CD4-positive, alpha-beta T cell (primary cell): ENCODE measurements at regions not wholly inside any gene's neighbourhood (a gene's known extent, or its start where the extent isn't known, plus 50 kb on each side); places are given as distances from the start of the nearest gene placed in this dataset.

ENCODE experiments used
- ATAC-seq: fragments of 200-7000 bp; cut with Tn5 transposase; one replicate; pipeline ENCODE4 v1.10.0; 2022; ENCODE audit warnings: mild to moderate bottlenecking; ENCODE audit not compliant: poor library complexity
- CTCF ChIA-PET: fragments of 350-600 bp; sonication (Branson Sonifier 250); formaldehyde crosslinking; loops from one replicate; lab custom pipeline; 2021; ENCODE audit warnings: antibody characterized with exemption, inconsistent platforms; lab: Charles Lee
- POLR2A ChIA-PET: fragments of 350-600 bp; sonication (Branson Sonifier 250); formaldehyde crosslinking; loops from one replicate; lab custom pipeline; 2021; ENCODE audit warnings: antibody characterized with exemption, inconsistent platforms; lab: Charles Lee
- DNase-seq, 14 experiments: peaks; one replicate each; pipeline ENCODE4 v3.0.0-alpha.2; 2013 to 2020; ENCODE audit warnings: mixed read lengths in 2 of 14
- H3K27ac ChIP-seq, 2 donors: one replicate each; pipeline versions ENCODE4 v1.5.1 to v1.7.0; 2013; ENCODE audit warnings: low read length in 2 of 2, low read depth in 1 of 2, mild to moderate bottlenecking in 1 of 2
- H3K27me3 ChIP-seq, 2 experiments: 1 replicate in 1 of 2; 2 replicates in 1 of 2; pipeline versions ENCODE4 v1.6.1 to v1.7.0; 2013; ENCODE audit warnings: low read length in 2 of 2, control low read depth in 1 of 2, mild to moderate bottlenecking in 1 of 2, moderate library complexity in 1 of 2; ENCODE audit not compliant: insufficient read depth in 2 of 2, control insufficient read depth in 1 of 2
- H3K36me3 ChIP-seq: one replicate; pipeline ENCODE4 v1.6.1; 2013; ENCODE audit warnings: low read length, control low read depth; ENCODE audit not compliant: insufficient read depth
- H3K4me1 ChIP-seq: one replicate; pipeline ENCODE4 v1.6.1; 2013; ENCODE audit warnings: low read length, control low read depth; ENCODE audit not compliant: insufficient read depth
- H3K4me3 ChIP-seq: one replicate; pipeline ENCODE4 v1.5.1; 2013; ENCODE audit warnings: mild to moderate bottlenecking, low read length, moderate library complexity
- H3K9me3 ChIP-seq, 2 experiments: 1 replicate in 1 of 2; 2 replicates in 1 of 2; pipeline versions ENCODE4 v1.6.1 to v1.7.0; 2013; ENCODE audit warnings: low read length in 2 of 2, mild to moderate bottlenecking in 2 of 2, control low read depth in 1 of 2, moderate library complexity in 1 of 2; ENCODE audit not compliant: control insufficient read depth in 1 of 2, insufficient read depth in 1 of 2
- H3K27ac Mint-ChIP-seq: one replicate; pipeline ENCODE4 v1.8.0; 2020; ENCODE audit warnings: mixed read lengths
- H3K27me3 Mint-ChIP-seq: one replicate; pipeline ENCODE4 v1.8.0; 2021; ENCODE audit warnings: mixed read lengths
- H3K36me3 Mint-ChIP-seq: one replicate; pipeline ENCODE4 v1.8.0; 2021; ENCODE audit warnings: low read depth, mixed read lengths
- H3K4me1 Mint-ChIP-seq: one replicate; pipeline ENCODE4 v1.8.0; 2021; ENCODE audit warnings: low read depth, mixed read lengths
- H3K4me3 Mint-ChIP-seq: one replicate; pipeline ENCODE4 v1.8.0; 2020; ENCODE audit warnings: mild to moderate bottlenecking, mixed read lengths
- H3K9me3 Mint-ChIP-seq: one replicate; pipeline ENCODE4 v1.8.0; 2020; ENCODE audit warnings: mixed read lengths
- intact Hi-C, 2 experiments: fragments of 100-400 bp; cut with DNase I in 1 of 2; cut with micrococcal nuclease in 1 of 2; formaldehyde crosslinking; loops; one replicate each; pipeline versions ENCODE4 v1.15.1 to v1.9.0; 2023 to 2025; cut with DNase I, micrococcal nuclease
- TF ChIP-seq, protein P1 (sequence below): fragments of 200-600 bp; IDR thresholded peaks from one replicate; pipeline ENCODE4 v1.8.0; 2022; ENCODE audit warnings: antibody characterized with exemption, mild to moderate bottlenecking

DNA sequence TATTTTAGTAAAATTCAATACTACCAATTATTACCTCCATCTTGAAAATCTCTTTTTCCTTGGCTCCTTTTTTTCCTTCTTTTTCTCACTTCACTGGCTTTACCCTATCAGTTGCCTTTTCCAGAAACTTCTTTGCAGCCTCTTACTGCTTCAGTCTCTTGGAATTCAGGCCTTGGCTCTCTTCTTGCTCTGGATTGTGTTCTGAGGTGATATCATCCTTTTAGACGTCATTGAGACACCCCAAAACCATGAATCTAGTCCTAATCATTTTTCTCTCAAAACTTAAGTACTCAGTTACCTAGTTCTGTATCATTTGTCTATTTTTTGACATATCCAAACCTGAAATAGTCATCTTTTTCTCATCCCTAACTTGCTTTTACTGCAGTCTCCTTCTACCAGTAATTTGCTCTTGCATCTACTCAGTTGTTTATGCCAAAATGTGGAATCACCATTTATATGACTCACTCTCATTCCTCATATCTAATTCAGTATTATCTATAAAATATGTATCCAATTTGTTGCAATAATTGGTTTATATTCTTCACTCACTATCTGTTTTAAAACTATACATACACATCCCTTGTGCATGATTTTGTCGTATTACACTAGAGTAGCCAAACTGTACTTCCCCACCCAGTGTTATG, 703.2 kb upstream of the CCDC54 start:
- Histone ChIP-seq H3K9me3 (no peaks in the 10 kb centered on the region), H3K36me3 (no peaks in the 10 kb centered on the region), H3K27me3 (no peaks in the 10 kb centered on the region), H3K4me3 (no peak overlapping the region), H3K4me1 (no peaks in the 10 kb centered on the region), H3K27ac (no peak overlapping the region)
- Mint-ChIP-seq H3K4me3 (no peak overlapping the region), H3K27ac (no peak overlapping the region), H3K36me3 (no peaks in the 10 kb centered on the region), H3K4me1 (no peaks in the 10 kb centered on the region), H3K27me3 (no peaks in the 10 kb centered on the region), H3K9me3 (no peaks in the 10 kb centered on the region)
- ATAC-seq: no peak
- intact Hi-C loops: no loop called here
- POLR2A ChIA-PET: no interaction called here
- DNase-seq: no peak
- TF ChIP-seq, protein P1, sequence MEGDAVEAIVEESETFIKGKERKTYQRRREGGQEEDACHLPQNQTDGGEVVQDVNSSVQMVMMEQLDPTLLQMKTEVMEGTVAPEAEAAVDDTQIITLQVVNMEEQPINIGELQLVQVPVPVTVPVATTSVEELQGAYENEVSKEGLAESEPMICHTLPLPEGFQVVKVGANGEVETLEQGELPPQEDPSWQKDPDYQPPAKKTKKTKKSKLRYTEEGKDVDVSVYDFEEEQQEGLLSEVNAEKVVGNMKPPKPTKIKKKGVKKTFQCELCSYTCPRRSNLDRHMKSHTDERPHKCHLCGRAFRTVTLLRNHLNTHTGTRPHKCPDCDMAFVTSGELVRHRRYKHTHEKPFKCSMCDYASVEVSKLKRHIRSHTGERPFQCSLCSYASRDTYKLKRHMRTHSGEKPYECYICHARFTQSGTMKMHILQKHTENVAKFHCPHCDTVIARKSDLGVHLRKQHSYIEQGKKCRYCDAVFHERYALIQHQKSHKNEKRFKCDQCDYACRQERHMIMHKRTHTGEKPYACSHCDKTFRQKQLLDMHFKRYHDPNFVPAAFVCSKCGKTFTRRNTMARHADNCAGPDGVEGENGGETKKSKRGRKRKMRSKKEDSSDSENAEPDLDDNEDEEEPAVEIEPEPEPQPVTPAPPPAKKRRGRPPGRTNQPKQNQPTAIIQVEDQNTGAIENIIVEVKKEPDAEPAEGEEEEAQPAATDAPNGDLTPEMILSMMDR: no peak
- CTCF ChIA-PET: no interaction called here

GRCh38 chr3:106675451-106675850, 701.8 kb upstream of the CCDC54 start:
- H3K4me1 ChIP-seq: no peaks in the 10 kb centered on the region
- H3K27ac Mint-ChIP-seq: no peak overlapping the region

GRCh38 chr3:106678657-106679390, 698.4 kb upstream of the CCDC54 start:
- Histone ChIP-seq H3K36me3 (no peaks in the 10 kb centered on the region), H3K9me3 (no peaks in the 10 kb centered on the region), H3K4me3 (no peak overlapping the region), H3K27me3 (no peaks in the 10 kb centered on the region), H3K27ac (no peak overlapping the region), H3K4me1 (no peaks in the 10 kb centered on the region)
- intact Hi-C loops: no loop called here
- no peaks in the 10 kb centered on the region for H3K4me1 Mint-ChIP-seq
- TF ChIP-seq, protein P1: no peak
- H3K27me3 Mint-ChIP-seq: peaks cover 7% of the 10 kb centered on the region
- no peak for ATAC-seq
- H3K9me3 Mint-ChIP-seq: no peaks in the 10 kb centered on the region
- ChIA-PET CTCF (no interaction called here), POLR2A (no interaction called here)
- no peak overlapping the region for H3K4me3 Mint-ChIP-seq
- H3K27ac Mint-ChIP-seq: no peak overlapping the region
- DNase-seq: no peak
- no peaks in the 10 kb centered on the region for H3K36me3 Mint-ChIP-seq

More at GRCh38 chr3:106675451-106675850, 701.8 kb upstream of the CCDC54 start:
- intact Hi-C loops: no loop called here
- H3K27ac ChIP-seq: no peak overlapping the region
- H3K27me3 Mint-ChIP-seq: peaks cover 4% of the 10 kb centered on the region
- H3K4me1 Mint-ChIP-seq: no peaks in the 10 kb centered on the region
- no peaks in the 10 kb centered on the region for H3K36me3 Mint-ChIP-seq
- no peak overlapping the region for H3K4me3 ChIP-seq
- no peak for DNase-seq
- H3K9me3 ChIP-seq: no peaks in the 10 kb centered on the region
- no peak for ATAC-seq
- ChIA-PET CTCF (no interaction called here), POLR2A (no interaction called here)
- H3K4me3 Mint-ChIP-seq: no peak overlapping the region
- H3K27me3 ChIP-seq: no peaks in the 10 kb centered on the region
- no peaks in the 10 kb centered on the region for H3K9me3 Mint-ChIP-seq
- H3K36me3 ChIP-seq: no peaks in the 10 kb centered on the region
- TF ChIP-seq, protein P1: no peak
